Upper lobe of left lung (tissue), 6 donors: ENCODE measurements at regions not wholly inside any gene's neighbourhood (a gene's known extent, or its start where the extent isn't known, plus 50 kb on each side); places are given as distances from the start of the nearest gene placed in this dataset.

Source experiments
- ATAC-seq, 2 donors: fragments of 200-7000 bp; cut with Tn5 transposase; one replicate each; pipeline ENCODE4 v1.9.1; 2022; ENCODE audit warnings: mild to moderate bottlenecking in 2 of 2, moderate library complexity in 2 of 2; ENCODE audit not compliant: low FRiP score in 2 of 2
- DNase-seq, 2 donors: peaks; one replicate each; pipeline ENCODE4 v3.0.0-alpha.2; 2019 to 2020
- H3K27ac ChIP-seq, 4 donors: fragments of 200-600 bp; sonication (generic); one replicate each; pipeline ENCODE4 v1.5.1; 2016 to 2019
- H3K27me3 ChIP-seq, 4 donors: fragments of 200-600 bp; sonication (generic); one replicate each; pipeline ENCODE4 v1.5.1; 2017 to 2019
- H3K36me3 ChIP-seq, 4 donors: fragments of 200-600 bp; sonication (generic); one replicate each; pipeline ENCODE4 v1.5.1; 2016 to 2019
- H3K4me1 ChIP-seq, 4 donors: fragments of 200-600 bp; sonication (generic); one replicate each; pipeline ENCODE4 v1.5.1; 2018 to 2019
- H3K4me3 ChIP-seq, 4 donors: fragments of 200-600 bp; sonication (generic); one replicate each; pipeline ENCODE4 v1.5.1; 2017 to 2019; ENCODE audit warnings: mild to moderate bottlenecking in 2 of 4, moderate library complexity in 1 of 4
- H3K9me3 ChIP-seq, 4 donors: fragments of 200-600 bp; sonication (generic); one replicate each; pipeline ENCODE4 v1.5.1; 2018 to 2019
- EP300 ChIP-seq, 4 donors: sonication (generic); formaldehyde crosslinking; IDR thresholded peaks; one replicate each; pipeline ENCODE4 v1.5.1; 2017; ENCODE audit warnings: antibody characterized with exemption in 4 of 4, control low read depth in 2 of 4
- POLR2A ChIP-seq, 4 donors: fragments of 450-650 bp; IDR thresholded peaks; one replicate each; pipeline ENCODE4 v1.5.1; 2016 to 2017; ENCODE audit warnings: antibody characterized with exemption in 4 of 4, mild to moderate bottlenecking in 2 of 4
- POLR2AphosphoS5 ChIP-seq, 2 donors: sonication (generic); formaldehyde crosslinking; IDR thresholded peaks; one replicate each; pipeline ENCODE4 v1.5.1; 2017; ENCODE audit warnings: antibody characterized with exemption in 2 of 2
- WGBS, 2 donors: methylation state at CpG; one replicate each; pipeline ENCODE4 v1.1.5; 2017 to 2018; 5-methylcytosine and 5-hydroxymethylcytosine counted together
- TF ChIP-seq, protein P1 (sequence below), 6 experiments: fragments of 450-650 bp in 4 of 6; fragments of 200-600 bp in 2 of 6; sonication (generic) in 2 of 6; IDR thresholded peaks; one replicate each; pipeline ENCODE4 v1.5.1; 2016 to 2019; ENCODE audit warnings: antibody characterized with exemption in 6 of 6
- donor health status: DM: no; HTN: no; CAD: no; lungs with moderate emphysema.
- donor health status: DM: no; HTN: yes; CAD: no; lungs with severe emphysema.

DNA sequence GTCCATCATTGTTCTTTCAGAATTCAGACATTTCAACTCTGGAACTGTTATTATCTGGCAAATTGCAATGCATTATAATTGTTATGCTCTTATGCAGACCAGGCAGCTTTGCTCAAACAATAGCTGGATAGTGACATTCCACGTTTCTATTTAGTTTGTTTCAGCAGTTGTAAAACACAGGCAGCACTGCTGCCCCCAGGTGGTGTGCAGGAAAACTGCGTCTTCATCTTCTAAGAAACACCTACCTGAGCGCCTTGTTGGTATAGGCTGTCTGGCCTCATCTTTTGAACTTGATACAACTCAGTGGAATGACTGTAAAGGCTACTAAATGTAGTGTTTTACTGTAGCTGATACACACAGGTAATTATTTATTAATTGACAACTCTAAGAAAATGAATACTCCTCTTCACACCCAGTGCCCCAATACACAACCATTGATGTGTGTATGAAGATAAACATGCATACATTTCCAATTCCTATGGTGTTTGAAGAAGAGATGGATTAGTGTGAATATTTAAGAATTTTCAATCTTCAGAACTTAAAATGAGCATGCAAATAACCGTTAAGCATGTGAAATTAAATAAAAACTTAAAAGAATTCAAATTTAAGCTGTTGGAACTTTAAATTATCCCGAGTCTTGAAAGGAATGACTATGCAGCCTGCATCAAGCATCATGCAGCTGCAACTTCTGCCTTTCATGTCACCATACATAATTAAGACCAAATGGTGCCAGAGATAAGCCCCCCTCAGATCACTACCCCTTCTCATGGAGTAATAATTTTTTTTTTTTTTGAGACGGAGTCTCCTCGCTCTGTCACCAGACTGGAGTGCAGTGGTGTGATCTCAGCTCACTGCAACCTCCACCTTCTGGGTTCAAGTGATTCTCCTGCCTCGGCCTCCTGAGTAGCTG is 85.6 kb downstream of the CD8B2 start:
- no peak for DNase-seq

DNA sequence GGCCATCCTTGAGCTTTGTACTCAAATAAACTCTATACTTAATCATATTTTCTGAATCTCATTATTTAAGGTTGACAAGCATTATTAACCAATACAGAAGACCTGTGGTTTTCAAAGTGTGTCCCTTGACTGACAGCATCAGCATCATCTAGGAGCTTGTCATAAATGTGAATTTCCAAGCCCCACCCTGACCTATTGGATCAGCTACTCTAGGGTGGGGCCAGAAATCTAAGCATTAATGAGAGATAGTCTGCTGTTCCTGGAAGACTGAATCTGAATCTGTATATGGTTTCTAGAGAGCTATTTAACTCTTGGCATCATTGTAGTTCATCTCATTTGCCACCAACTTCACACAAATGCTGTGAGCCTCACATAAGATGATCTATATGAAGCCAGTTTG is 86.6 kb downstream of the CD8B2 start:
- Histone ChIP-seq H3K27me3 (no peaks in the 10 kb centered on the region), H3K36me3 (no peaks in the 10 kb centered on the region), H3K4me3 (no peak overlapping the region), H3K9me3 (no peaks in the 10 kb centered on the region), H3K27ac (no peak overlapping the region), H3K4me1 (no peaks in the 10 kb centered on the region)
- ATAC-seq (no peak), DNase-seq (no peak)
- TF ChIP-seq POLR2A (IDR thresholded peaks at IDR 0.05): no peak
- TF ChIP-seq, protein P1, sequence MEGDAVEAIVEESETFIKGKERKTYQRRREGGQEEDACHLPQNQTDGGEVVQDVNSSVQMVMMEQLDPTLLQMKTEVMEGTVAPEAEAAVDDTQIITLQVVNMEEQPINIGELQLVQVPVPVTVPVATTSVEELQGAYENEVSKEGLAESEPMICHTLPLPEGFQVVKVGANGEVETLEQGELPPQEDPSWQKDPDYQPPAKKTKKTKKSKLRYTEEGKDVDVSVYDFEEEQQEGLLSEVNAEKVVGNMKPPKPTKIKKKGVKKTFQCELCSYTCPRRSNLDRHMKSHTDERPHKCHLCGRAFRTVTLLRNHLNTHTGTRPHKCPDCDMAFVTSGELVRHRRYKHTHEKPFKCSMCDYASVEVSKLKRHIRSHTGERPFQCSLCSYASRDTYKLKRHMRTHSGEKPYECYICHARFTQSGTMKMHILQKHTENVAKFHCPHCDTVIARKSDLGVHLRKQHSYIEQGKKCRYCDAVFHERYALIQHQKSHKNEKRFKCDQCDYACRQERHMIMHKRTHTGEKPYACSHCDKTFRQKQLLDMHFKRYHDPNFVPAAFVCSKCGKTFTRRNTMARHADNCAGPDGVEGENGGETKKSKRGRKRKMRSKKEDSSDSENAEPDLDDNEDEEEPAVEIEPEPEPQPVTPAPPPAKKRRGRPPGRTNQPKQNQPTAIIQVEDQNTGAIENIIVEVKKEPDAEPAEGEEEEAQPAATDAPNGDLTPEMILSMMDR (IDR thresholded peaks at IDR 0.05): no peak
- no peak for TF ChIP-seq EP300 (IDR thresholded peaks at IDR 0.05)
- no peak for TF ChIP-seq POLR2AphosphoS5 (IDR thresholded peaks at IDR 0.05)

More for the DNA sequence above, 85.6 kb downstream of the CD8B2 start:
- ATAC-seq: no peak
- TF ChIP-seq POLR2AphosphoS5 (IDR thresholded peaks at IDR 0.05): no peak
- TF ChIP-seq, protein P1 (IDR thresholded peaks at IDR 0.05): peak in 2 of 6 experiments; percentile 15 to 18
- no peaks in the 10 kb centered on the region for H3K4me1 ChIP-seq
- WGBS, 2 donors: 61 to 74% methylated on average over 8 of the region's 8 CpGs
- no peak overlapping the region for H3K27ac ChIP-seq
- H3K27me3 ChIP-seq: no peaks in the 10 kb centered on the region
- no peaks in the 10 kb centered on the region for H3K36me3 ChIP-seq
- no peak overlapping the region for H3K4me3 ChIP-seq
- H3K9me3 ChIP-seq: no peaks in the 10 kb centered on the region

DNA sequence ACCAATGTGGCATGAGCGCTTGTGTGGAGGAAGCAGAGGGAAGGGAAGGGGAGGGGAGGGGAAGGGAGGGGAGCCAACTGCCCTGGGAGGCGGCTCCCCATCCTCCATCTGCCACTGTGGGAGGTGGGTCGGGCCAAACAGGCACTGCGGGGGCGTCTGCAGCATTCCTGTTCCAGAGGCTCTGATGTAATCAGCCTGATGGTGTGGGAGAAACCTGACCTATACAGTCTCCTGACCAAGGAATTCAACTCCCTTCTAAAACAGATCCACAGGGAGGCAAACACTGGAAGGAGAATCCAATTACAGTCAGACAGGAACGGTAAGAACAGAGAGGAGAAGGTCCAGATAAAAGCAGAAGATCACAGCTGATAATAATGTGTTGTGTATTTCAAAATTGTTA is 88.8 kb downstream of the CD8B2 start:
- Histone ChIP-seq H3K27ac (no peak overlapping the region), H3K27me3 (no peaks in the 10 kb centered on the region), H3K4me1 (no peaks in the 10 kb centered on the region), H3K36me3 (no peaks in the 10 kb centered on the region), H3K9me3 (no peaks in the 10 kb centered on the region), H3K4me3 (no peak overlapping the region)
- DNase-seq: peak in 1 of 2 donors; percentile 55
- WGBS, 2 donors: 24 to 36% methylated on average over 5 to 6 of the region's 6 CpGs
- peak in 1 of 2 donors; percentile 90 for ATAC-seq
- TF ChIP-seq, protein P1 (IDR thresholded peaks at IDR 0.05): no peak
- TF ChIP-seq EP300 (IDR thresholded peaks at IDR 0.05) (no peak), POLR2AphosphoS5 (IDR thresholded peaks at IDR 0.05) (no peak), POLR2A (IDR thresholded peaks at IDR 0.05) (no peak)

DNA sequence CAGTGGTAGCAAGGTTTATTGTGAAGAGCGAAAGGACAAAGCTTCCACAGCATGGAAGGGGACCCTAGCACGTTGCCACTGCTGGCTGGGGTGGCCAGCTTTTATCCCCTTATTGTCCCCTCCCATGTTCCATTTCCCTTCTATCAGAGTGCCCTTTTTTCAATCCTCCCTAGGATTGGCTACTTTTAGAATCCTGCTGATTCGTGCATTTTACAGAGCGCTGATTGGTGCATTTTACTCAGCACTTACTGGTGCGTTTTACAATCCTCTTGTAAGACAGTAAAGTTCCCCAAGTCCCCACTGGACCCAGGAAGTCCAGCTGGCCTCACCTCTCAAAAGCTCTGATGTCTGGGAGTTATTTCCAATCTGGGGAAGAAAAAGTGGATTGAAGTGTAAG is 90.1 kb downstream of the CD8B2 start:
- no peak overlapping the region for H3K27ac ChIP-seq
- 88 to 92% methylated on average over 5 of the region's 5 CpGs for WGBS, 2 donors
- ATAC-seq (no peak), DNase-seq (no peak)
- TF ChIP-seq, protein P1 (IDR thresholded peaks at IDR 0.05): no peak
- no peak for TF ChIP-seq EP300 (IDR thresholded peaks at IDR 0.05)
- no peak for TF ChIP-seq POLR2AphosphoS5 (IDR thresholded peaks at IDR 0.05)
- no peak for TF ChIP-seq POLR2A (IDR thresholded peaks at IDR 0.05)
- no peaks in the 10 kb centered on the region for H3K27me3 ChIP-seq
- no peak overlapping the region for H3K4me3 ChIP-seq
- H3K36me3 ChIP-seq: no peaks in the 10 kb centered on the region
- H3K4me1 ChIP-seq: peaks cover 0 to 6% (median 5%) of the 10 kb centered on the region in 4 donors
- H3K9me3 ChIP-seq: no peaks in the 10 kb centered on the region
